Type B pancreatic cell (in vitro differentiated cells): ENCODE measurements at regions not wholly inside any gene's neighbourhood (a gene's known extent, or its start where the extent isn't known, plus 50 kb on each side); places are given as distances from the start of the nearest gene placed in this dataset.
"Not testable (repeated sequence)": the region's sequence is repeated elsewhere in the genome, so short reads cannot be mapped to it uniquely, and the experiment has no call there.

Source experiments
- DNase-seq: peaks from one replicate; pipeline ENCODE4 v3.0.0; 2021; ENCODE audit warnings: mixed read lengths; ENCODE audit not compliant: unreplicated experiment; ENCODE audit errors: extremely low spot score
- H3K27ac Mint-ChIP-seq: 2 replicates; pipeline ENCODE4 v1.8.0; 2021; ENCODE audit warnings: mild to moderate bottlenecking, mixed read lengths
- H3K27me3 Mint-ChIP-seq: 2 replicates; pipeline ENCODE4 v1.8.0; 2021; ENCODE audit warnings: mixed read lengths
- H3K36me3 Mint-ChIP-seq: 2 replicates; pipeline ENCODE4 v1.8.0; 2021; ENCODE audit warnings: mixed read lengths
- H3K4me1 Mint-ChIP-seq: one replicate; pipeline ENCODE4 v1.8.0; 2021; ENCODE audit warnings: mixed read lengths; ENCODE audit not compliant: unreplicated experiment
- H3K4me3 Mint-ChIP-seq: 2 replicates; pipeline ENCODE4 v1.8.0; 2021; ENCODE audit warnings: mild to moderate bottlenecking, mixed read lengths
- H3K9me3 Mint-ChIP-seq: 2 replicates; pipeline ENCODE4 v1.8.0; 2021; ENCODE audit warnings: mixed read lengths
- CTCF ChIP-seq: fragments of 200-600 bp; sonication (generic); conservative IDR thresholded peaks from 2 replicates; pipeline ENCODE4 v1.5.0; 2021; ENCODE audit warnings: antibody characterized with exemption, mild to moderate bottlenecking

- no peak for DNase-seq
- TF ChIP-seq CTCF: no peak
- Mint-ChIP-seq H3K4me1 (no peaks in the 10 kb centered on the region), H3K9me3 (no peaks in the 10 kb centered on the region), H3K27me3 (no peaks in the 10 kb centered on the region), H3K36me3 (no peaks in the 10 kb centered on the region), H3K4me3 (no peak overlapping the region), H3K27ac (no peak overlapping the region)
Observed at GRCh38 chr12:23277831-23278230, 652.9 kb downstream of the ETNK1 start.

GRCh38 chr12:23281295-23281694 is 656.3 kb downstream of the ETNK1 start:
- Mint-ChIP-seq H3K9me3 (peaks cover 12% of the 10 kb centered on the region), H3K36me3 (peaks cover 4% of the 10 kb centered on the region), H3K4me3 (no peak overlapping the region), H3K4me1 (no peaks in the 10 kb centered on the region), H3K27me3 (no peaks in the 10 kb centered on the region), H3K27ac (no peak overlapping the region)
- no peak for TF ChIP-seq CTCF
- DNase-seq: no peak

- no peaks in the 10 kb centered on the region for H3K4me1 Mint-ChIP-seq
- H3K36me3 Mint-ChIP-seq: peaks cover 4% of the 10 kb centered on the region
- H3K27me3 Mint-ChIP-seq: no peaks in the 10 kb centered on the region
- H3K9me3 Mint-ChIP-seq: peaks cover 12% of the 10 kb centered on the region
- no peak overlapping the region for H3K27ac Mint-ChIP-seq
- TF ChIP-seq CTCF: no peak
- DNase-seq: no peak
- no peak overlapping the region for H3K4me3 Mint-ChIP-seq
Observed at GRCh38 chr12:23282701-23283100, 657.7 kb downstream of the ETNK1 start.

GRCh38 chr12:23285764-23286530 is 661.0 kb downstream of the ETNK1 start:
- not testable (repeated sequence) for H3K36me3 Mint-ChIP-seq, H3K4me3 Mint-ChIP-seq, H3K27me3 Mint-ChIP-seq, H3K4me1 Mint-ChIP-seq, DNase-seq, H3K27ac Mint-ChIP-seq
- peaks cover 16% of the 10 kb centered on the region for H3K9me3 Mint-ChIP-seq

- Mint-ChIP-seq H3K36me3 (no peaks in the 10 kb centered on the region), H3K4me3 (no peak overlapping the region), H3K27me3 (no peaks in the 10 kb centered on the region), H3K9me3 (peaks cover 4% of the 10 kb centered on the region), H3K4me1 (no peaks in the 10 kb centered on the region), H3K27ac (no peak overlapping the region)
- no peak for DNase-seq
- TF ChIP-seq CTCF: no peak
Observed at GRCh38 chr12:23290627-23291330, 658.7 kb downstream of the SOX5 start.

- no peak for TF ChIP-seq CTCF
- no peaks in the 10 kb centered on the region for H3K9me3 Mint-ChIP-seq
- no peaks in the 10 kb centered on the region for H3K4me1 Mint-ChIP-seq
- H3K36me3 Mint-ChIP-seq: no peaks in the 10 kb centered on the region
- no peak overlapping the region for H3K27ac Mint-ChIP-seq
- DNase-seq: no peak
- no peak overlapping the region for H3K4me3 Mint-ChIP-seq
- H3K27me3 Mint-ChIP-seq: no peaks in the 10 kb centered on the region
Observed at GRCh38 chr12:23303220-23303619, 646.2 kb downstream of the SOX5 start.
